Endothelial cell (in vitro differentiated cells): ENCODE measurements at regions not wholly inside any gene's neighbourhood (a gene's known extent, or its start where the extent isn't known, plus 50 kb on each side); places are given as distances from the start of the nearest gene placed in this dataset.
"Not testable (repeated sequence)": the region's sequence is repeated elsewhere in the genome, so short reads cannot be mapped to it uniquely, and the experiment has no call there.

Source experiments
- DNase-seq: peaks from one replicate; pipeline ENCODE4 v3.0.0; 2021; ENCODE audit warnings: low spot score
- H3K27ac Mint-ChIP-seq: one replicate; pipeline ENCODE4 v1.8.0; 2021; ENCODE audit warnings: mixed read lengths, inconsistent platforms; ENCODE audit not compliant: unreplicated experiment
- H3K27me3 Mint-ChIP-seq: one replicate; pipeline ENCODE4 v1.8.0; 2021; ENCODE audit warnings: mild to moderate bottlenecking, moderate library complexity, mixed read lengths, inconsistent platforms; ENCODE audit not compliant: unreplicated experiment
- H3K36me3 Mint-ChIP-seq: one replicate; pipeline ENCODE4 v1.8.0; 2021; ENCODE audit warnings: mild to moderate bottlenecking, low read depth, mixed read lengths, inconsistent platforms; ENCODE audit not compliant: unreplicated experiment
- H3K4me1 Mint-ChIP-seq: one replicate; pipeline ENCODE4 v1.8.0; 2021; ENCODE audit warnings: mild to moderate bottlenecking, mixed read lengths, inconsistent platforms; ENCODE audit not compliant: unreplicated experiment
- H3K4me3 Mint-ChIP-seq: one replicate; pipeline ENCODE4 v1.8.0; 2021; ENCODE audit warnings: mild to moderate bottlenecking, mixed read lengths, inconsistent platforms; ENCODE audit not compliant: unreplicated experiment
- H3K9me3 Mint-ChIP-seq: one replicate; pipeline ENCODE4 v1.8.0; 2021; ENCODE audit warnings: mixed read lengths, inconsistent platforms; ENCODE audit not compliant: unreplicated experiment
- CTCF ChIP-seq: fragments of 200-600 bp; sonication (generic); IDR thresholded peaks from one replicate; pipeline ENCODE4 v1.5.0; 2021; ENCODE audit warnings: antibody characterized with exemption; ENCODE audit not compliant: unreplicated experiment

GRCh38 chr15:96974761-96975160 lies 644.3 kb downstream of the NR2F2 start:
- TF ChIP-seq CTCF = no peak
- no peak overlapping the region for H3K4me3 Mint-ChIP-seq
- no peak overlapping the region for H3K27ac Mint-ChIP-seq
- peaks cover 10% of the 10 kb centered on the region for H3K4me1 Mint-ChIP-seq
- no peaks in the 10 kb centered on the region for H3K9me3 Mint-ChIP-seq
- no peaks in the 10 kb centered on the region for H3K27me3 Mint-ChIP-seq
- H3K36me3 Mint-ChIP-seq = no peaks in the 10 kb centered on the region
- DNase-seq = no peak

- Mint-ChIP-seq H3K27me3 (no peaks in the 10 kb centered on the region), H3K27ac (no peak overlapping the region), H3K9me3 (no peaks in the 10 kb centered on the region), H3K36me3 (no peaks in the 10 kb centered on the region), H3K4me3 (no peak overlapping the region), H3K4me1 (no peaks in the 10 kb centered on the region)
- no peak for TF ChIP-seq CTCF
- DNase-seq = no peak
These were observed 647.4 kb downstream of the NR2F2 start for GRCh38 chr15:96977886-96978285.

- no peak for TF ChIP-seq CTCF
- Mint-ChIP-seq H3K36me3 (no peaks in the 10 kb centered on the region), H3K4me1 (no peaks in the 10 kb centered on the region), H3K27ac (no peak overlapping the region), H3K4me3 (no peak overlapping the region), H3K9me3 (no peaks in the 10 kb centered on the region), H3K27me3 (no peaks in the 10 kb centered on the region)
- DNase-seq = no peak
These were observed 648.5 kb downstream of the NR2F2 start for GRCh38 chr15:96978937-96979473.

- not testable (repeated sequence) for H3K27me3 Mint-ChIP-seq, H3K36me3 Mint-ChIP-seq, H3K27ac Mint-ChIP-seq, H3K9me3 Mint-ChIP-seq, H3K4me1 Mint-ChIP-seq, H3K4me3 Mint-ChIP-seq, DNase-seq
These were observed 653.7 kb downstream of the NR2F2 start for GRCh38 chr15:96984121-96984671.

GRCh38 chr15:96992817-96993216 lies 662.3 kb downstream of the NR2F2 start:
- Mint-ChIP-seq H3K27ac (no peak overlapping the region), H3K27me3 (no peaks in the 10 kb centered on the region), H3K9me3 (no peaks in the 10 kb centered on the region), H3K36me3 (no peaks in the 10 kb centered on the region), H3K4me3 (no peak overlapping the region), H3K4me1 (no peaks in the 10 kb centered on the region)
- no peak for TF ChIP-seq CTCF
- no peak for DNase-seq
